WTC11 (cell line): ENCODE measurements at regions not wholly inside any gene's neighbourhood (a gene's known extent, or its start where the extent isn't known, plus 50 kb on each side); places are given as distances from the start of the nearest gene placed in this dataset.

ENCODE experiments used
- ATF2 ChIP-seq: sonication (generic); formaldehyde crosslinking; IDR thresholded peaks from 2 replicates; pipeline ENCODE4 v1.8.1; 2022; ENCODE audit warnings: low read depth, missing genetic modification reagents, borderline replicate concordance
- JUN ChIP-seq: sonication (generic); formaldehyde crosslinking; IDR thresholded peaks from 2 replicates; pipeline ENCODE4 v1.8.0; 2023; ENCODE audit warnings: mild to moderate bottlenecking, missing genetic modification reagents

- no peak for TF ChIP-seq ATF2
- no peak for TF ChIP-seq JUN (CRISPR knock-in tag)
Measured at GRCh38 chr12:89878950-89879349, 170.3 kb upstream of the ATP2B1 start.
